ENCODE measurements at regions not wholly inside any gene's neighbourhood (a gene's known extent, or its start where the extent isn't known, plus 50 kb on each side); places are given as distances from the start of the nearest gene placed in this dataset.
"Not testable (repeated sequence)": the region's sequence is repeated elsewhere in the genome, so short reads cannot be mapped to it uniquely, and the experiment has no call there.

DNA sequence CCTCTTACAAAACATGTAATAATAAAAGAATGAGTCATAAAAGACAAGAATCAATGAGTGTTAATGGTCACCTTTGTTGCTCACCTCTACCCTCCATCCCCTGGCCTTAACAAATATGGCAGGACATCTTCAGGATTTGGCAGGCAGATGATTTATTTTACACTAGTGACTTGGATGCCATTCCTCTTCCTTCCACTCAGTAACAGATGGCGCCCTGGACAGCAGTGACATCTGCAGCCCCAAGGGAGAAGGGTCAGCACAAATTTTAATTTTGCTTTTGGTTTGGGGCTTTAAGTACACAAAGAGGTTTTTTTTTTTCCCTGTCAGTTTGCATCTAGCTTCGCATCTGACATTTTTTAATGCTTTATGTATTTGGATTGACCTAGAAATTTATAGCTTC is 188.9 kb downstream of the ZNF92 start:
- not testable (repeated sequence) for H3K4me3 ChIP-seq (replicated peaks; ENCODE audit: insufficient read depth, low read length); H3K27ac ChIP-seq (replicated peaks); H3K27me3 ChIP-seq (ENCODE audit: insufficient read depth, poor library complexity, severe bottlenecking)
- peak in 1 of 2 experiments; percentile 38 for DNase-seq (ENCODE audit: low read depth in 1 of 2, low spot score in 1 of 2)

DNA sequence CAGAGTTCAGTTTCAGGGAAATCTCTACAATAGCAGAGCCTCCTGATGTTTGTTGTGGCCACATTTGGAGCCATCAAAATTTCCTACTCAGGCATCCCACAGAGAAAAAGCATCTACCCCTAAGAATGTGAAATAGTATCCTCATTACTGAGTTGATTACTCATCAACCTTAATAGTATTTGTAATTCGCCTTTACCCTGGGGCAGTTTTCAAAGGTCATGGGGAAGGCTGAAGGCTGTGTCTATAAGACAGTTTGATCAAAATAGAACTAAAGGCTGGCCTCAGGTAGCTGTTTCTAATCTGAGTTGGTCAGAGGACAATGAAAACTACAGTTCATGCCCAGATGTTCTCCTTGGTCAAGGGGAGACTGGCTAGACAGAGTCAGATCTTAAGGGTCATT is 189.7 kb downstream of the ZNF92 start:
- not testable (repeated sequence) for H3K27me3 ChIP-seq (ENCODE audit: insufficient read depth, poor library complexity, severe bottlenecking); H3K4me3 ChIP-seq (replicated peaks; ENCODE audit: insufficient read depth, low read length); DNase-seq (ENCODE audit: low read depth in 1 of 2, low spot score in 1 of 2); H3K27ac ChIP-seq (replicated peaks)

DNA sequence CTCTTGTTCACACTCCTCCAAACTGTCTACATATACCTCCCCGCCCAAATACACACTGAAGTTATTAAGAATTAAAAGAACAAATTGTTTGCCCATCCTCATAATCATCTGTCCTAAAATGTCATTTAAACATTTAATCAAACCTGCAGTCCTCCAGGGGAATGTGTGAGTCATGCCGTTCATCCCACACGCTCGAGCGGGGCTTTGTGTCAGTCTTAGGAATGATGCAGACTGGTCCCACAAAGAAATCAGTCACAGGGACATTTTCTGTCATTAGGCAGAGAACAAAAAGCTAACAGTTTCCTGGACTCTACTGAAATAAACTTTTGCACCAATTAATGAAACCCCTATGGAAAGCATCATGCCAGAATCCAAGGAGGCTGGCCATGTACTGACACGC is 194.6 kb downstream of the ZNF92 start:
- not testable (repeated sequence) for DNase-seq (ENCODE audit: low read depth in 1 of 2, low spot score in 1 of 2)

DNA sequence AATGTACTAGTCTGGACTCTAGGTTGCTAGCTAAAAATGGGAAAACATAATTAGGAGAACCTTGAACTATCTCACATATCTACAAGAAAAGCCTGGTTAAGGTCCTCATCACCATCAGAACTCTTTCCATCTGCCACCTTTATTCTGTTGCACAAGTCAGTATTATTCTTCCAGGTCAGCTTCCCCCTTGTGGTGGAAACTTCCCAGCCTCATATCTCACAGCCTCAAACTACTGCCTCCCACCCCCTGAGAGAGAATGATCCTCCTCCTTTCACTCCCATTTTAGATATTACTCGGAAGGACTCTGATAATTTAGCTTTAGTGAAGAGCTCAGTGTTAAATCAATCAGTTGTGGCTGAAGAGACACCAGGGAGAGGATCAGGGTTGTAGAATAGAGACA is 197.3 kb downstream of the ZNF92 start:
- H3K27ac ChIP-seq (replicated peaks); DNase-seq (ENCODE audit: low read depth in 1 of 2, low spot score in 1 of 2); H3K27me3 ChIP-seq (ENCODE audit: insufficient read depth, poor library complexity, severe bottlenecking); H3K4me3 ChIP-seq (replicated peaks; ENCODE audit: insufficient read depth, low read length): not testable (repeated sequence)

More for the DNA sequence above, 194.6 kb downstream of the ZNF92 start:
- not testable (repeated sequence) for H3K27me3 ChIP-seq (ENCODE audit: insufficient read depth, poor library complexity, severe bottlenecking); H3K4me3 ChIP-seq (replicated peaks; ENCODE audit: insufficient read depth, low read length); H3K27ac ChIP-seq (replicated peaks)

DNA sequence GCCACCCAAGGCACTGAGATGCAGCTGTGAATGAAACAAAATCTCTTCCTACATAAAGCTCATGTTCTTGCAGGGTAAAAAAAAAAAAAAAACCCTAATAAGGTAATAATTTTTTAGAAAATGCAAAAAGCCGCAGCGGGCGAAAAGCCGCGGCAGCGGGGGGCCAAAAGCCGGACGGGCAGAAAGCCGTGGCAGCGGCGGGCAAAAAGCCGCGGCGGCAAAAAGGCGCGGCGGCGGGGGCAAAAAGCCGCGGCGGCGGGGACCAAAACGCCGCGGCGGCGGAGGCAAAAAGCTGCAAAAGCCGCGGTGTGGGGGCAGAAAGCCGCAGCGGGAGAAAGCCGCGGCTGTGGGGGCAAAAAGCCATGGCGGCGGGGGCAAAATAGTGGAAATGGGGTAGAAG is 198.9 kb downstream of the ZNF92 start:
- not testable (repeated sequence) for H3K27me3 ChIP-seq (ENCODE audit: insufficient read depth, poor library complexity, severe bottlenecking); H3K27ac ChIP-seq (replicated peaks); H3K4me3 ChIP-seq (replicated peaks; ENCODE audit: insufficient read depth, low read length); DNase-seq (ENCODE audit: low read depth in 1 of 2, low spot score in 1 of 2)

DNA sequence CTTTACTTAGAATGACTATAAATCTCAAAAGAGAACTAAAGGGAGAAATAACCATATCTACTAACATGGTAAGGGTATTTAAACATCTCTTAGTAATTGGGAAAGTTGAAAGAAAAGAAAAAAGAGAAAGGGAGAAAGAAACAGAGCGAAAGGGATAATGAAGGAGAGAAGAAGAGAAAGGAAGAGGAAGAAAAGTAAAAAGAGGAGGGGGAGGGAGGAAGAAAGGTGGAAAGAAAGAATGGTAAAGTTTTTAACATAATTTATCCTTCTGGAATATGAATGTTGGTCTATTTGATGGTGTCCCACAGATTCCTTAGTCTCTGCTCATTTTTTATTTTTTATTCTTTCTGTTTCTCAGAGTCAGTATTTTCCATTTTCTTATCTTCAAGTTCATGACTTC is 202.7 kb downstream of the ZNF92 start:
- DNase-seq (ENCODE audit: low read depth in 1 of 2, low spot score in 1 of 2); H3K27ac ChIP-seq (replicated peaks); H3K4me3 ChIP-seq (replicated peaks; ENCODE audit: insufficient read depth, low read length); H3K27me3 ChIP-seq (ENCODE audit: insufficient read depth, poor library complexity, severe bottlenecking): not testable (repeated sequence)

DNA sequence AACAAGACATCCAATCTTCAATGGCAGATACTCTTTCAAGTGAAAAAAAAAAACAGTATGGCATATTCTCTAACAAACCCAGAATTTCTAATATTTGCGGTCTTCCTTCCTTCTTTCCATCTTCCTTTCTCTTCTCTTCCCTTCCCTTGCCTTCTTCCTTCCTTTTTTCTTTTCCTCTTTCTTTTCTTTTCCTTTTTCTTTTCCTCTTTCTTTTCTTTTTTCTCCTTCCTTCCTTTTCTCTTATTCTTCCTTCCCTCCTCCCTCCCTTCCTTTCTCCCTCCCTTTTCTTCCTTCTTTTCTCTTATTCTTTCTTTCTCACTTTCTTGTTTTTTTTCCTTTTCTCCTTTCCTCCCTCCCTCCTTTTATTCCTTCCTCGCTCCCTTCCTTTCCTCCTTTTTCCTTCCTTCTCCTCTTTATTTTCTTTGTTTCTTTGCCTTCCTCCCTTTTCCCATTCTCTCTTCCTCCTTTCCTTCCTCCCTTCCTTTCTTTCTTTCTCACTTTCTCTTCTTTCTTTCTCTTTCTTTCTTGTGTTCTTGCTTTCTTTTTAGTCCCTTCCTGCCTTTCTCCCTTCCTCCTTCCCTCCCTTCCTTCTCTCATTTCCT is 209.0 kb downstream of the ZNF92 start:
- H3K4me3 ChIP-seq (replicated peaks; ENCODE audit: insufficient read depth, low read length); H3K27me3 ChIP-seq (ENCODE audit: insufficient read depth, poor library complexity, severe bottlenecking); DNase-seq (ENCODE audit: low read depth in 1 of 2, low spot score in 1 of 2); H3K27ac ChIP-seq (replicated peaks): not testable (repeated sequence)

DNA sequence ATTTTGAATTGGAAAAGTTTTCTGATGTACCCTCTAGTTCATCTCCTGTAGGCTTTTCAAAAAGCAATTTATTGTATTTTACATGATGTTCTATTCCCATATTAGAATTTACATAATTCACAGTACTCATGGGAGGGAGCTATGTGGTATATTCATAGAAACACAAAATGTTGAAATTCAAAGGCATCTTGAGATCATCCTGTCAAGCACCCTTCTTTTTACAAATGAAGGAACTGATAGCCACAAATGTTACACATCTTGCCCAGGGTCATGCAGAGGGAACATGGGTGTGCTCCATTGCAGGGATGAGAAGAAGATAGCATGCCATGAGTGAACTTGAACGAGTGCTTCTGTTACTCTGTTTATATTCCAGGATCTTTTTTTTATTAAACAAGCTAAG is 228.8 kb downstream of the ZNF92 start:
- not testable (repeated sequence) for H3K27ac ChIP-seq (replicated peaks); H3K4me3 ChIP-seq (replicated peaks; ENCODE audit: insufficient read depth, low read length); DNase-seq (ENCODE audit: low read depth in 1 of 2, low spot score in 1 of 2); H3K27me3 ChIP-seq (ENCODE audit: insufficient read depth, poor library complexity, severe bottlenecking)

DNA sequence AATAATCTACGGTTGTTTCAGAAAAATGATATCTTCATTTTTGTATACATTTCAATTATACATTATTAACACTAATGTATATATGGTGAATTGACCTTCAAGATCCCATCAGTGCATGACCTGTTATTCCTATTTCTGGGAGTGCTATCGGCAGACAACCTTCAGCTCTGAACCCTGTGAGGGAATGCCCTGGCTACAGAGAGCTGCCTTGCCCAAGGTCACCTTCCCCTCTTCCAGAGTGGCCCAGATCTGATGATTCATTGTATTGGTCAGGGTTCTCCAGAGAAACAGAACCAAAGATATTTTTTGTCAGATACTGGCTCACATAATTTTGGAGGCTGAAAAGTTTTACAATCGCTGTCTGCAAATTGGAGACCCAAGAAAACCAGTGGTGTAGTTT is 235.5 kb downstream of the ZNF92 start:
- TF ChIP-seq SPI1 (IDR thresholded peaks at IDR 0.05; ENCODE audit: borderline replicate concordance, low read depth) (no peak), POLR2AphosphoS5 (IDR thresholded peaks at IDR 0.05; ENCODE audit: low read depth) (no peak), GABPA (IDR thresholded peaks at IDR 0.05; ENCODE audit: low read depth) (no peak)
- TF ChIP-seq, protein P1, sequence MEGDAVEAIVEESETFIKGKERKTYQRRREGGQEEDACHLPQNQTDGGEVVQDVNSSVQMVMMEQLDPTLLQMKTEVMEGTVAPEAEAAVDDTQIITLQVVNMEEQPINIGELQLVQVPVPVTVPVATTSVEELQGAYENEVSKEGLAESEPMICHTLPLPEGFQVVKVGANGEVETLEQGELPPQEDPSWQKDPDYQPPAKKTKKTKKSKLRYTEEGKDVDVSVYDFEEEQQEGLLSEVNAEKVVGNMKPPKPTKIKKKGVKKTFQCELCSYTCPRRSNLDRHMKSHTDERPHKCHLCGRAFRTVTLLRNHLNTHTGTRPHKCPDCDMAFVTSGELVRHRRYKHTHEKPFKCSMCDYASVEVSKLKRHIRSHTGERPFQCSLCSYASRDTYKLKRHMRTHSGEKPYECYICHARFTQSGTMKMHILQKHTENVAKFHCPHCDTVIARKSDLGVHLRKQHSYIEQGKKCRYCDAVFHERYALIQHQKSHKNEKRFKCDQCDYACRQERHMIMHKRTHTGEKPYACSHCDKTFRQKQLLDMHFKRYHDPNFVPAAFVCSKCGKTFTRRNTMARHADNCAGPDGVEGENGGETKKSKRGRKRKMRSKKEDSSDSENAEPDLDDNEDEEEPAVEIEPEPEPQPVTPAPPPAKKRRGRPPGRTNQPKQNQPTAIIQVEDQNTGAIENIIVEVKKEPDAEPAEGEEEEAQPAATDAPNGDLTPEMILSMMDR (IDR thresholded peaks at IDR 0.05; ENCODE audit: insufficient read depth, low read length): no peak
- TF ChIP-seq, protein P2, sequence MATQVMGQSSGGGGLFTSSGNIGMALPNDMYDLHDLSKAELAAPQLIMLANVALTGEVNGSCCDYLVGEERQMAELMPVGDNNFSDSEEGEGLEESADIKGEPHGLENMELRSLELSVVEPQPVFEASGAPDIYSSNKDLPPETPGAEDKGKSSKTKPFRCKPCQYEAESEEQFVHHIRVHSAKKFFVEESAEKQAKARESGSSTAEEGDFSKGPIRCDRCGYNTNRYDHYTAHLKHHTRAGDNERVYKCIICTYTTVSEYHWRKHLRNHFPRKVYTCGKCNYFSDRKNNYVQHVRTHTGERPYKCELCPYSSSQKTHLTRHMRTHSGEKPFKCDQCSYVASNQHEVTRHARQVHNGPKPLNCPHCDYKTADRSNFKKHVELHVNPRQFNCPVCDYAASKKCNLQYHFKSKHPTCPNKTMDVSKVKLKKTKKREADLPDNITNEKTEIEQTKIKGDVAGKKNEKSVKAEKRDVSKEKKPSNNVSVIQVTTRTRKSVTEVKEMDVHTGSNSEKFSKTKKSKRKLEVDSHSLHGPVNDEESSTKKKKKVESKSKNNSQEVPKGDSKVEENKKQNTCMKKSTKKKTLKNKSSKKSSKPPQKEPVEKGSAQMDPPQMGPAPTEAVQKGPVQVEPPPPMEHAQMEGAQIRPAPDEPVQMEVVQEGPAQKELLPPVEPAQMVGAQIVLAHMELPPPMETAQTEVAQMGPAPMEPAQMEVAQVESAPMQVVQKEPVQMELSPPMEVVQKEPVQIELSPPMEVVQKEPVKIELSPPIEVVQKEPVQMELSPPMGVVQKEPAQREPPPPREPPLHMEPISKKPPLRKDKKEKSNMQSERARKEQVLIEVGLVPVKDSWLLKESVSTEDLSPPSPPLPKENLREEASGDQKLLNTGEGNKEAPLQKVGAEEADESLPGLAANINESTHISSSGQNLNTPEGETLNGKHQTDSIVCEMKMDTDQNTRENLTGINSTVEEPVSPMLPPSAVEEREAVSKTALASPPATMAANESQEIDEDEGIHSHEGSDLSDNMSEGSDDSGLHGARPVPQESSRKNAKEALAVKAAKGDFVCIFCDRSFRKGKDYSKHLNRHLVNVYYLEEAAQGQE (IDR thresholded peaks at IDR 0.05; ENCODE audit: insufficient replicate concordance, low read depth): no peak
- no peak for DNase-seq (ENCODE audit: low read depth in 1 of 2, low spot score in 1 of 2)
- Histone ChIP-seq H3K27ac (replicated peaks) (no peak overlapping the region), H3K27me3 (ENCODE audit: insufficient read depth, poor library complexity, severe bottlenecking) (peaks cover 4% of the 10 kb centered on the region), H3K4me3 (replicated peaks; ENCODE audit: insufficient read depth, low read length) (no peak overlapping the region)

DNA sequence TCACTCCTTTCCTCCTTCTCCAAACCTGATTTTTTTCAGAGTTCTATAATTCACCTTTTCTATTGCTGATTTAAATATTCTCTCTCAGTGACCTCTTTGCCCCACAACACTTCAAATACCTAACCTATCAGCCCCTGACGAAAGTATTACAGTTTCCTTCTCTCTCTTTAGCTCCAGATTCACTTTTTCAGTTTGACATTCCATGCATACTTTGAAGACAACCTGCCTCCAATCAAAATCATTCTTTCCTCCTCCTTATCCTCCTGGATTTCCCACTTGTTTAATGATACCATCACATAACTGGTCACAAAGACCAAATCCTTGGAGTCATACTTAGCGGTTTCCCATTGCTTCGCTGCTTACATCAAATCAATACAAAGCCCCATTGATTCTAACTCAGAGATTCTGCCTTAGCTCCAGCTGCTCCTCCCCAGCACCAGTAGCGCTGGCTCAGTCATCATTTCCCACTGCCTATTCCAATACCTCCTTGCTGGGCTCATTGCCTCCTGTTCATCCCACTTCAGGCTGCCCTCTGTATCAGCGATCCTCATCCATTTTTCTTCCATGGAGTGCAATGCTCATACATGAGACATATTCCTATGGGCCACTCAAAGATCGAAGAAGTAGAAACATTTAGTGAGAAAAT is 240.1 kb downstream of the ZNF92 start:
- H3K27me3 ChIP-seq (ENCODE audit: insufficient read depth, poor library complexity, severe bottlenecking); H3K4me3 ChIP-seq (replicated peaks; ENCODE audit: insufficient read depth, low read length); H3K27ac ChIP-seq (replicated peaks); DNase-seq (ENCODE audit: low read depth in 1 of 2, low spot score in 1 of 2): not testable (repeated sequence)

DNA sequence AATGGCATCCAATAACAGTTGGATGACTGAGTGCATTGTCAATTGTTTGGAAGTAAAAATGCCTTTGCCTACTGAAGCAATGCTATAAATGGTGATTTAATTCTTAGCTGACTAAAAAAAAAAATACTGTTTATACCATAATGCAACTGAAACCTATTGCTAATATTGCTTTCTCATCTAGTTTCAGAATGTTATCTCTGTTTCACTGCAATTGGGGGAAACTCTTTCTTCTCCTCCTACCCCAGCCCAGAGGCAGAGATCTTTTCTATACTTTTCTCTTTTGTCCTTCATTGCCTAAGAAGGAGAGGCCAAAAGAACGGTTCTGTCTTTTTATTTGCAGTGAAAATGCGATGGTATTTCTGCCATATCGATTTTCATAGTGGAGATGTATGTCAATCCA is 242.5 kb downstream of the ZNF92 start:
- H3K27me3 ChIP-seq (ENCODE audit: insufficient read depth, poor library complexity, severe bottlenecking); DNase-seq (ENCODE audit: low read depth in 1 of 2, low spot score in 1 of 2): not testable (repeated sequence)

DNA sequence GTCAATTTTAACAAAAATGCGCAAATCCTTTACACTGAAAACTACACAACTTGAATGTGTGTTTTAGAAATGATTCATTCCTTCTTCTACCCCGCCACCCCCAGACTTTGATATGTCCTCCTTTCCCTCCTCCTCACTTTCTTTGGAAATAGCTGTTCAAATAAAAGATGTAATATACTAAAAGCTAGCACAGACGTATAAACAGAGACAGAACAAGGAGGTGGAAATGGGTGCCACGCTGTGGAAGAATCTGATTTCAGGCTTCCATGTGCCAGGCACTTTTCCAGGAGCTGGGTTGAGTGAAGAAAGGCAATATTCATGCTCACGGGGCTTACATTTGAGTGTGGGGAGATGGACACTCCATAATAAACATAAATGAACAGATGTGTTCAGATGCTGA is 246.6 kb downstream of the ZNF92 start:
- H3K27me3 ChIP-seq (ENCODE audit: insufficient read depth, poor library complexity, severe bottlenecking); H3K27ac ChIP-seq (replicated peaks): not testable (repeated sequence)

More for the DNA sequence above, 242.5 kb downstream of the ZNF92 start:
- H3K27ac ChIP-seq (replicated peaks); H3K4me3 ChIP-seq (replicated peaks; ENCODE audit: insufficient read depth, low read length): not testable (repeated sequence)

More for the DNA sequence above, 246.6 kb downstream of the ZNF92 start:
- H3K4me3 ChIP-seq (replicated peaks; ENCODE audit: insufficient read depth, low read length); DNase-seq (ENCODE audit: low read depth in 1 of 2, low spot score in 1 of 2): not testable (repeated sequence)

All from HL-60 (cell line).